RCC 7860 (cell line): ENCODE measurements at regions not wholly inside any gene's neighbourhood (a gene's known extent, or its start where the extent isn't known, plus 50 kb on each side); places are given as distances from the start of the nearest gene placed in this dataset.

Experiments used
- DNase-seq: peaks from one replicate; pipeline ENCODE4 v3.0.0-alpha.2; 2015; ENCODE audit warnings: low spot score
- FAIRE-seq: peaks from 2 replicates; lab custom pipeline; 2012; peaks lifted over from hg19 to GRCh38; lab: Jason Lieb, UNC

DNA sequence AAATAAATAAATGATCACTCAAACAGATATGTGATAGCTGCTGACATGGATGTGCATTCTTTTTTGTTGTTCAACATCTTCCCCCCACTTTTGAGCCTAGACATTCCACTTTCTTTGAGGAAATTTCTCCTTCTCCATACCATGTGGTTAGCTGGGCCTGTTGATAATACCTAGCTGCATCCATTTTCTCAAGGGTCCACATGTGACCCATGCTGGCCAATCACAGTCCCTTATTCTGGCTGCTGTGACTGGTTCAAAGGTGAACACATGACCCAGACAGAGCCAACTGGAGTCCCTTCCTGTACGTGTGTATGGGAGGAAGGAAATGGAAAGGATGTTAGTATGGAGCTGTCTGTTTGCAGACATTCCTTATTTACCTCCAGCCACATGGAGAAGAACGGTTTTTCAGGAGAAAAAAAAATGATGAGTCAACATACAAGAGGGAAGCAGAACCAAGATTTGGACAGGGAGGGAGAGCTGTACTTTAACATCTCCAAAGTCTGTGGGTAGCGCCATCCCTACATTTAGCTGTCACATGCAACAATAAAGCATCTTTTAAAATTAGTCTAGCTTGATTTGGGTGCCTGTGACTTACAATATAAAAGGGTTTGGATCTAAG is 391.7 kb upstream of the TBX3 start:
- DNase-seq (no peak), FAIRE-seq (no peak)

DNA sequence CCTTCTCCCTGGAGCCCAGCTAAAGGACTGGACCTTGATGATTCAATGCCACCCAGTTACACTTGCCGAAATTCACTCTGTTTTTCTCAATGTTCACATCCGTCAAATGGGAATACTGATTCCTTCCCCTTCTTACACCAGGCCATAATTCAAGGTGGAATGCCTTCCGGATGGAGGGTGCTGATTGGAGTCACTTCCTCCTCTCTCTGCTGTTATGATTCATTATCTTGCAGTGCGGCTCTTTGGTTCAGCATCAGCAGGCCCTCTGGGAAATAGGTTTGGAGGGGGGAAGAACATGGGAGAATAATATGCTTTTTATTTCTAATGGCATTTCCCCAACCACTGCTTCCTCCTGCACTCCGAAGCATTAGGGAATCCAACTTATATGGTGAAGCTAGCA is 390.6 kb upstream of the TBX3 start:
- FAIRE-seq = no peak
- DNase-seq = no peak

DNA sequence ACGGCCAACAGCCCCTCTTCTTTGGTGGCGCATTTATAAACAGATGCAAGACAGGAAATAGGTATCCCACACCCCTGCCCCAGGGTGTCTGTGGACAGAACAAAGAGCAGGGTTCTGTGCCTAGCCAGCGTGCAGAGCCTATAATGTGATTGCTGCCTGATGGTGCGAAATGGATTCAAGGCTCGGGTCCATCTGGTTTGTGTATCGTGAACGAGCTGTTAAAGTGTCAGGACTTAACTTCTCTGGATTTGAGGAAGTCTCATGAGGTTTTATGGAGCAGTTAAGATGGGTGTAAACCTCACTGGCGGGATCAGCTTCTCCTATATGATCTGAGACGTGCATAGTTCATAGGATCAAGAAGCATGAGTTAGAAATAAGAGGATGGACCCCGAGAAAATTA is 388.7 kb upstream of the TBX3 start:
- DNase-seq (no peak), FAIRE-seq (no peak)

DNA sequence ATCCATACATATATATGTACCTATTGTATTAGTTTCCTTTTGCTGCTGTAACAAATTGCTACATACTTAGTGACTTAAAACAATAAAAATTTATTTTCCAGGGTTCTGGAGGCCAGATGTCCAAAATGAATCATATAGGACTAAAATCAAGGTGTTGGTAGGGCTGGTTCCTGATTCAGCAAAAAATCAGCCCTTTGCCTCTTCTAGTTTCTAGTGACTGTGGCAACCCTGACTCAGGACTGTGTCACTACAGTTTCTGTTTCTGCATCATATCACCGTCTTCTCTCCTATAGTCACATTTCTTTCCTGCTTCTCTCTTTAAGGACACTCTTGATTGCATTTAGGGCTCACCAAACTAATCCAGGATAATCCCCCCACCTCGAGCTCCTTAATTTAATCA is 386.3 kb upstream of the TBX3 start:
- FAIRE-seq = no peak

DNA sequence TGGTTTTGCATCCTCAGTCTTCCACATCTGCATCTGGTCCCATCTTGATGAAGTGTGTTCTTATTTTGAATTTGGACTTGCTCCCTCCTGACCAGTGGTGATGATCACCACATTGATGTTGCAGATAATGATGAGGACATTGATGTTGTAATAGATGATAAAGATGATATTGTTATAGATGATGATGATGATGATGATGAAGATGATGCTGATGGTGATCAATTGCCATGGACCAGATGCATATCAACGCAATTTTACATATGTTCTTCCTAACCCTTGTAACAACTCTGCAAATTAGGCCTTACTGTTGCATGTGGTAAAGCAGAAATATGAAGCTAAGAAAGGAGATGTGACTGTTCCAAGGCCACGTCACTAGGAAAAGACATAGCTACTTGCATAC is 380.3 kb upstream of the TBX3 start:
- DNase-seq = no peak
- FAIRE-seq = no peak

More for the DNA sequence above, 386.3 kb upstream of the TBX3 start:
- peak; percentile 16 for DNase-seq

DNA sequence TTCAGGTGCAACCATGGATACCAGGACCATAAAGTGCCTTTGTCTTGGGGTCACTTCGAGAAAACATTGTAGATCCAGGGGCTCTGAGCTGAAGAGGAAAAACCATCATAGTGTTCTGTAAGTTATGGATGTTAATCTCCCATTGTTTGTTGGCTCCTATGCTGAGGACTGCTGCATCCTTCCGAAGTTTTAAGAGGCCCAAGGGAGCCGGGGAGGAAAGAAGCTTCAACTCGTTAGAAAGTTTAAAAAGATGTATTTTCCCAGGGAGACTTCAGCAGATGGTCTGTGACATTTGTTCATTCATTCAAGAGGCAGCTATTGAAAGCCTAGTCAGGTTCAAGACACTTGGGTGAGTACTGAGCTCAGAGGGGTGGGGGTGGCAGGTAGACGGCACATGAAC is 378.8 kb upstream of the TBX3 start:
- FAIRE-seq (no peak), DNase-seq (no peak)

DNA sequence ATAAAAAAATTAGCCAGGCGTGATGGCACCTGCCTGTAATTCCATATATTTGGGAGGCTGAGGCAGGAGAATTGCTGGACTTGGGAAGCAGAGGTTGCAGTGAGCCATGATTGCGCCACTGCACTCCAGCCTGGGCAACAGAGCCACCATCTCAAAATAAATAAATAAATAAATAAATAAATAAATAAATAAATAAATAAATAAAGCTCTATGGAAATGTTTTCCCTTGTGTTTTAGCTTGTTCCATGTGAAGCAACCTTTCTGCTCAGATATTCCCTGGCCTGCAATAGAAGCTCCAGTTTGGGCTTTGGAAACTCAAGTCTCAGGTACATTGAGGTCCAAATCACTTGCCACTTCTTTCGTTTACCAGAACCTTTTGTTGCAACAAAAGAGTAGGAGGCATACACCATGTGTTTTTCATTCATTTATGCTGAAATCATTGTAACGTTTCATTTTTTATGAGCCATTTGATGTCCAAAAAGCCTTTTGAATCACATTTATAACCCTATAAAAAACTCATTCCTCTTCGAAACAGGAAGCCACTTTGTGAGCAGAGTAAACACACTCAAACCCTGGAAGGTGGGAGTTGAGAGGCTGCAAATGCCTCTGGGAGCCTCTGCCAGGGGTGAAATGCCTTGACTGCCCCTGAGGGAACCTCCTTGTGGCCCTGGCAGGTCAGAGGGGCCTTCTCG is 376.6 kb upstream of the TBX3 start:
- no peak for FAIRE-seq
- DNase-seq = no peak

DNA sequence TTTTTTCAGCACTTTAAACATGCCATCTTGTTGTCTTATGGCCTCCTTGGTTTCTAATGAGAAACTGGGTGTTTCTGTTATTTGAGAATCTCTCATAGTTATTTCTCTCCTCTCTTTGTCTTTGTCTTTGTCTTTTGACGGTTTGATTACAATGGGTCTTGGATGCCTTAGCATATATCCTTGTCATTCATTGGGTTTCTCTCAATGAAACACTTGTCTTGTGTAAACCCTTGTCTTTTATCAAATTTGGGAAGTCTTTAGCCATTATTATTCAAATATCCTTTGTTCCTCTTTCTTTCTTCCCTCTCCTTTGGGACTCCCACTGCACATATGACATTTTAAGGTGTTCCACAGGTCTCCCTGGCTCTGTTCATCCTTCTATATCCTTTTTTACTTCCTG is 373.5 kb upstream of the TBX3 start:
- FAIRE-seq (no peak), DNase-seq (no peak)

DNA sequence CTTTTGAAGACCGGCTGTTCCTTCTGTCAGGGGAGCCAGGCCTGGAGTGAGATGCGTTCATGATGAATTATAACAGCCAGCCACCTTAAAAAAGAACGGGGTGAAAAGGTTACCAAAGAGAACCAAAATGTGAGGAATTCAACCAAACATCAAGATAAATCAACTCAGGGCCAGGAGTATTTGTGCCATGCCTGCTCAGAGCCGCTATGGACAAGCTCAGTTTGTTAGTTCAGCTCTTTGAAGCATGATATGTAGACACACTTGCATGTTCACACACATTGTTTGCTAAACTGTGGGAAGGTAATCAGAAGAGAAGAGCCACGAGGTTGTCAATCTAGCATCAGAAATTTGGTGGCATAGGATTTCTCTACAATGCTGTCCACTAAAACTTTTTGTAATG is 367.4 kb upstream of the TBX3 start:
- DNase-seq (no peak), FAIRE-seq (no peak)

DNA sequence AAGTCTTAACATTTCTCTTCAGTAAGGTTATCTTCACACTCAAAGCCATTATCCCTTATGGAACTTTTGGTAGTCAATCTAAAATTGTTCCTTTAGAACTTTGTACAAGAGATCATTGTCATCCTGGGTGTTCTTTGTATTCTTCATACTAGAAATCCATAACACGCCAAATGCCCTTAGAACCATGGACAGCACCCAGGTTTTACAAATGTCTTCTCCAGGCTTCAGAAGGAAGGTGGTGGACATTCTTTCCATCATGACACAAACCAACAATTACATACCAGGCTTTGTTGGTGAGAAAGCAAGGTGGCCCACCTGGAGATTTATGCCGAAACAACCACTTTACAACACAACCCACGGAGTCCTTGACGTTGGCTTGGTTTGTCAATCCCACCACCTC is 365.6 kb upstream of the TBX3 start:
- DNase-seq (no peak), FAIRE-seq (no peak)

DNA sequence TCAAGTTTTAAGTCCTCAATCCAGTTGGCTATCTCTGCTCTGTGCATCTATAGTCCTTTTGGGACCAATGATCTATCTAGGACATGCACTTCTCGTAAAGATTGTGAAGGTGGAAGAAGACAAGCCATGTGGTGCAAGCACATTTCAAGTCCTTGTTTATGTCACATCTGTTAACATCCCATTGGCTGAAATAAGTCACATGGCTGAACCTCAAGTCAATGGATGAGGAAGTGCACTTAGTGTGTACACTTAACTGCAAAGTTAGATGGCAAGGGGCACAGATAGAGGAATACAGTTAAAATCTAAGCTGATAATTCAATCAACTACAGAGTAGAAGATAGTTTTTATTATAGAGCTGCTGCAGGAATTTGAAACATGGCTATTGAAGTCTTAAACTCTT is 362.8 kb upstream of the TBX3 start:
- no peak for FAIRE-seq
- no peak for DNase-seq

DNA sequence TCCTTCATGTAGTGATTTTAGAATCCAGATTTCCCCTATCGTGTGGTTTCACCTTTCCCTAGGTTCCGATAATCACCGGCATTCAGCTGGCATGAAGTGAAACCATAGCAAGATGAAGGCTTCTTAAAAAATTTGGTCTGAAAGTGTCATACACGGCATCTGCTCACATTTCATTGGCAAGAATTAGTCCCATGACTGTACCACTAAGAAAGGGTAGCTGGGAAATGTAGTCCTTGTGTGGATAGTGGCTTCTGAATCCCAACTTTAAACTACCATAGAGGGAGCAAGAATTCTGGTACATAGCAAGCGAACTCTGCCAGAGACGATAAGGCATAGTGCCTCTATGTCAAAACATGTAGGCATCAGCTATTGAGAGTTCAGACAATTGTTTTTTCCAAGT is 360.1 kb upstream of the TBX3 start:
- DNase-seq (no peak), FAIRE-seq (no peak)

DNA sequence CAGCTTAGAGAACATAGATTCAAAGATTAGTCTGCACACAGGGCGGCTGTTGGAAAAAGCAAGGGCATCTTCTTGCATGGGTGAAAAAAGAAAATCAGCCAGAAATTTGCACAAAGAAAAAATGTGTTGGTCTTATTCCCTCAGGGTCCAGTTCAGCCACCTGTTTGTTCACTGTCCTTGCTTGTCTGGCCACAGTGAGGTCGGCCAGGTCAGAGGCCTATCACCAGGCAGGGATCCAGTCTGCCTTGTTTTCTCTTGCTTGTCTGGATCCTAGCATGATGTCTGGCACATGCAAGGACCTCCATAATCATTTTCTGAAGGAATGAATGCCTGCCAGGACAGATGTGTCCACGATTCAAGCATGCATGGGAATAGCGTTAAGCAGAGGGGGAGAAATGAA is 359.1 kb upstream of the TBX3 start:
- FAIRE-seq (no peak), DNase-seq (no peak)

DNA sequence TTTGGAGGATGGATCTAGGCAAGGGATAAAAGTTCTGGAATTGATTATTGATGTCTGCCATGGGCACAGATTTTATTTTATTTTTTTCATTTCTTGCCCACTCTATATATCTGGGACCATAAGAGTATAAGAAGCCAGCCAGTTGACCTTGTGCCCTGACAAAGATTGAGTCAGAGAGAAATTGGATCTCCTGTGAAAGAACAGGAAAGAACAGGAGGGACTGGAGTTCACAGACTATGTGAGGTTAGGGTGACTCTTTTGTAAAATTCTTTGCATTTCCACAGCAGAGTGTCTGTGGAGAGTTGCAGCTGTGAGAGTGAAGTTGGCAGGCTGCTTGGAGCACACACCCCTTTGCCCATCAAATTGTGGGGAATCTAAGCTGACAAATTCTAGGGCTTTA is 358.4 kb upstream of the TBX3 start:
- FAIRE-seq = no peak
- DNase-seq = no peak

DNA sequence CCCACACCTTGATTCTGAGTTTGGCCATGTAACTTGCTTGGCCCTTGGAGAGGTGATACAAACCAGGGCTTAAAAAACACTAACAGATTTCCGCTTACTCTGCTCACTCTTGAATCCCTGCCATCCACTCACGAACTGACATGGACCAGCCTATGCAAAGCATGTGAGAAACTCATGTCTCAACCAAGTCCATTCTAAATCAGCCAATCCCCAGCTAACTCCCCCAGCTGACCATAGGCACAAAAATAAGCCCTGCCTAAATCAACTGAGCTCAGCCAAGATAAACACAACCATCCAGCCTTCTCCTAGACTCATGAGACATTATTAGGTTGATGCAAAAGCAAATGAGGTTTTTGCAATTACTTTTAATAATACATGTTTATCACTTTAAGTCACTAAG is 353.9 kb upstream of the TBX3 start:
- no peak for FAIRE-seq
- no peak for DNase-seq

DNA sequence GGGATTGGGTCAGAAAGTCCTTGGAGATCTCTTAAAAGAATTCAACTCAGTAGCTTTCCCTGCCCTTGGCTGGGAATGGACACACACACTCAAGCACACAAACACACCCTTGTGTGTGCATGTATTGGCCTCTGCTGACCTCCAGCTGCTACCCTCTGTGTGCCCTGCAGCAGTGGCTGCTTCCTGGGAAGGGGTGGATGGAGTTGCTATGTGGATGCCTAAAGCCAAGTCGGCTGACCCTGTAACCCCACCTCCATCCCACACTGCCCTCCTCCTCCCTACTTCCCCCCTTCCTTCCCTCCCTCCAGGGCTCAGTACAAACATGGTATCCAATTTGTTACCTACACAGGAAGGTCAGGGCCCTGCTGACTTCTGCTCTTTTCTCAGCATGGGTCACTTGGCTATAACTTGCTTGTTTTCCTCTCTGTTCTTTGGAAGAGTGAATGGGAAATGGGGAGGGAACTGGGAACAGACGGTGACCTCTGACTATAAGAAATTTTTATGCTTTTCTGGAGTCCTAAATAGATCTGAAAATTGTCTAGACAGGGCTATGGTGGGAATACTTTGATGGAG is 351.6 kb upstream of the TBX3 start:
- DNase-seq (no peak), FAIRE-seq (no peak)

DNA sequence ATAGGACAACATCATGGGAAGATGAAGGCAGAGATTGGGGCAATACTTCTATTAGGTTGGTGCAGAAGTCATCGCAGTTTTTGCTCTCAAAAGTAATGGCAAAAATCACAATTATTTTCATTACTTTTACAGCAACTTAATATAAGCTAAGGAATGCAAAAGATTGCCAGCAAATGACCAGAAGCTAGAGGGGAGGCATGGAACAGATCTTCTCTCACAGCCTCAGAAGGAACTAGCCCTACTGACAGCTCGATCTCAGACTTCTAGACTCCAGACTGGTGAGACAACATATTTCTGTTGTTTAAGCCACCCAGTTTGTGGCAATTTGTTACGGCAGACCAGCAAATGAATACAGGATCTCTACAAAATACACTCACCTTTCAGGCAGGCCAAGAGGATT is 348.5 kb upstream of the TBX3 start:
- FAIRE-seq = no peak

DNA sequence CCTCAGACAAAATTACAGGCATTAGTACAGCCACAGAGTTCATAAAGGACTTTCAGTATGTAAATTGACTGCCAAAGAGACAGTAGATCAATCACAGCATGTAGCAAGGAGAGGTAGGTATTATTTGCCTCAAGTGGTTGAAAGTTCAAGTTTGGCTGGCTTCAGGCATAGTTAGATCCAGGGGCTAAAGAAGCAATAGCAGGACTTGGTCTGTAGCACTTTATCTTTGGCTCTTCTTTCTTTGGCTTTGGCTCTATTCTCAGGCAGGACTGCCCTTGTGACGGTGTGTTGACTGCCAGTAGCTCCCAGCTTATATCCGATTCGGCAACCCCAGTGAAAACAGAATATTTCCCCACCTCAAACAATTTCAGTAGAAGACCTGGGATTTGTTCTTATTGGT is 346.0 kb upstream of the TBX3 start:
- FAIRE-seq (no peak), DNase-seq (no peak)

More for the DNA sequence above, 348.5 kb upstream of the TBX3 start:
- no peak for DNase-seq

DNA sequence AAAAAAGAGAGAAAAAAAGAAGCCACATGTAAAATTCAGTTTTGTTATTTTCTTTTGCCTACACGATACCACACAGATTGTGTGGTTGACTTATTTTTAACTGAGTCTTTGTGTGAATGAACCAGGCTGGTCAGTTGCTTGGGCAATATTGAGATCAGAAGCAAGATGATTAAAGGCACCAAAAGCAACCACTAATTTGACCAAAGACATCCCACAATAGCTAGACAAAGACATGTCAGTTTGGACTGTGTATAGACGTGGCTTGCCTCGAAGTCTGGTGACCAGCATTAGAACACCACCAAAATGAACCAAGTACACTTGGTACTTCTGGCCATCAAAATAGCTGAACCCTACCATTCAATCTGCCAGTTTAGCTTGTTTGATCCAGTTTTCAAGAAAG is 340.6 kb upstream of the TBX3 start:
- FAIRE-seq (no peak), DNase-seq (no peak)

DNA sequence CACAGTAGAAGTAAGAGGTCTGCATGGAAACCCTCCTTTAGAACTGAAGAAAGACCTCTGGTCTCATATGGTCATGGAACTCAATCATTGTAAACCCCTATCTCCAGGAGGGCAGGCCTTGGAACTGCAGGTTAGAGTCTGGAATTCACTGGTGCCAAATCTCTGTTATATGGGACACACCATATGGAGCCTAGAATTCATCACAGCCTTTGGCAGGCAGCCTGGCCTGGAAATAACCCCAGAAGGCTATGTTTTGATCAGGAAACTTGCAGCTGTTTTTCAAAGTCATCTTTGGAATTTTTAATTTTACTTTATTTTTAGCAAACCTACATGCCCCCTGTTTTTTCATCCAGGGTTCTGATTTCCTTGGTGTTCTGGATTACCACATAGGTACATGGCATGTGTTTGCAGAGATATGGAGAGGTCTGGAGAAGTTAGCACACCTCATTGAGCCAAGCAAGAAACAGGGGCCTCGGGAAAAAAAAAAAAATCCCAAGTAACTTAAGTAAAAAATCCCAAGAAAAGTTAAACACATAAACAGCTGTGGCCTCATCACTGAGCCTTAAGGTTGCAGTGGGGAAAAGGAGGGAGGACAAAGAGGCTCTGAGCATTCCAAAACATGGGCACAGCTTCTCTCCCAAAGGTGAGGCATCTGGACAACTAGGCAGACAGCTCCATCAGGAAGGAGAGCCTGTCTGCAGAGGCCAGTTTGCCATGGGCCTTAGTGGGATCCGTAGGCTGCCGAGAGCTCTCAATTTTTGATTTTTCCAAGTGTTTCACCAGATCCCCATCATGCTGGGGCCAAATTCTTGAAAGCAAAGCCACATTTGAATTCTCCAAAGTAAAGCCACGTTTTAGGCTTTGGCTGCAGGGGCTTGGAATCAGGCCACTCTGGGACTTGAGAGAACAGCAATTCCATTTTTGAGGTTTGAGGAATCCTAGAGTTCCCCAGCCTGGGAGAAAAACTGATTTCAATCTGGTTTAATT is 339.6 kb upstream of the TBX3 start:
- no peak for DNase-seq
- no peak for FAIRE-seq

DNA sequence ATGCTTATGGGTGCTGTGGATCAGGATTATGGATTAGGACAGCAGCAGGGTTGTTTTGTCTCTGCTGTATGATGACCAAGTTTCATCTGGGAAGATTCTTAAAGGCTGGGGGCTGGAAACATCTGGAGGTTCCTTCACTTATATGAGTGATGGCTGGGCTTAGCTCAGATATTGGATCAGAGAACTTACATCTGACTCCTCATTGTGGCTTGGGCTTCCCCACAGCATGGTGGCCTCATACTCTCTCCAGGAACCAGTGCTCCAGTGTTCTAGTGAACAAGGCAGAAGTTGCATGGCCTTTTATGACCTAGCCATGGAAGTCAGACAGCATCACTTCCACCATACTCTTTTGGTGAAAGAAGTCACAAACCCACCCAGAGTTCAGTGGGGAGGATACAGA is 336.1 kb upstream of the TBX3 start:
- DNase-seq (no peak), FAIRE-seq (no peak)

DNA sequence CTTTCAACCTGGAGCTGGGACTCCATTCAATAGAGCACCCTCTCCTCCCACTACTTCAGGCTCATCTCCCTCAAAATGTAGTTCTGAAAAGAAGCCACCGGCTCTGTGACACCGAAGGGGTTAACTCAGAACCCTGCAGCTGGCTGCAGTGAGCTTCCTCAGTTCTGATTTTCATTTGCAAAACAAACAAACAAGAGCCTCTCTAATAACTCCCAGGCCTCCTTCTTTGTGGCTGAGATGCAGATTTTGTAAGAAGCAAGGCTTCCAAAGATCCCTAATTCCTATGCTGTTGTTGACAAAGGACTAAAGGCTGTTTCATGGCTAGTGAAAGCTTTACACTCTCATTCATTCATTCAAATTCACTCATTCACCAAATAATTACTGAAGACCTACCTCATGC is 333.4 kb upstream of the TBX3 start:
- no peak for FAIRE-seq

More for the DNA sequence above, 333.4 kb upstream of the TBX3 start:
- DNase-seq = no peak
